H1 (cell line): ENCODE measurements at regions not wholly inside any gene's neighbourhood (a gene's known extent, or its start where the extent isn't known, plus 50 kb on each side); places are given as distances from the start of the nearest gene placed in this dataset.

Experiments used
- CTCF ChIA-PET: fragments of 300-600 bp; sonication (Branson Sonifier 250); formaldehyde crosslinking; loops from one replicate; lab custom pipeline; 2021; ENCODE audit not compliant: partially characterized antibody; lab: Charles Lee
- POLR2A ChIA-PET: fragments of 300-600 bp; sonication (Branson Sonifier 250); formaldehyde crosslinking; loops from one replicate; lab custom pipeline; 2021; ENCODE audit warnings: inconsistent platforms; ENCODE audit not compliant: partially characterized antibody; lab: Charles Lee
- DNase-seq, 2 experiments: peaks; one replicate each; pipeline versions ENCODE4 v3.0.0 to v3.0.0-alpha.2; 2010 to 2022; ENCODE audit warnings: low spot score in 2 of 2, low read depth in 1 of 2, mixed read lengths in 1 of 2
- FAIRE-seq: peaks from 2 replicates; lab custom pipeline; 2011; peaks lifted over from hg19 to GRCh38; lab: Jason Lieb, UNC
- H2AFZ ChIP-seq: 2 replicates; pipeline ENCODE4 v1.8.1; 2012; ENCODE audit warnings: low read length, inconsistent platforms
- H2AK5ac ChIP-seq: 2 replicates; pipeline ENCODE4 v1.6.1; 2013; ENCODE audit warnings: low read depth, low read length
- H2BK120ac ChIP-seq: replicated peaks from 2 replicates; pipeline ENCODE3; 2013; ENCODE audit warnings: low read depth, low read length, inconsistent platforms
- H2BK12ac ChIP-seq: 2 replicates; pipeline ENCODE4 v1.6.1; 2013; ENCODE audit warnings: low read depth, low read length
- H2BK15ac ChIP-seq: 2 replicates; pipeline ENCODE4 v1.6.1; 2013; ENCODE audit warnings: low read length
- H2BK20ac ChIP-seq: 2 replicates; pipeline ENCODE4 v1.6.1; 2013; ENCODE audit warnings: low read length
- H2BK5ac ChIP-seq: 2 replicates; pipeline ENCODE4 v1.6.1; 2013; ENCODE audit warnings: low read depth, low read length
- H3K14ac ChIP-seq: 2 replicates; pipeline ENCODE4 v1.6.1; 2013; ENCODE audit warnings: inconsistent platforms; ENCODE audit not compliant: insufficient read length
- H3K18ac ChIP-seq: 2 replicates; pipeline ENCODE4 v1.6.1; 2013; ENCODE audit warnings: low read length; ENCODE audit errors: extremely low read depth
- H3K23ac ChIP-seq: 2 replicates; pipeline ENCODE4 v1.6.1; 2013; ENCODE audit warnings: inconsistent platforms; ENCODE audit not compliant: insufficient read length
- H3K23me2 ChIP-seq: 2 replicates; pipeline ENCODE4 v1.6.1; 2013; ENCODE audit warnings: low read depth, low read length
- H3K27ac ChIP-seq: 2 replicates; pipeline ENCODE4 v1.6.1; 2011; ENCODE audit warnings: low read depth, low read length, inconsistent platforms
- H3K27me3 ChIP-seq, 4 experiments: replicated peaks in 1 of 4; 1 replicate in 1 of 4; 2 replicates in 3 of 4; pipeline versions ENCODE4 v1.6.1 to v1.8.1; 2011 to 2013; ENCODE audit warnings: low read length in 3 of 4, mild to moderate bottlenecking in 3 of 4, inconsistent platforms in 2 of 4, mixed read lengths in 2 of 4, moderate library complexity in 1 of 4; ENCODE audit not compliant: control insufficient read depth in 3 of 4, insufficient read depth in 3 of 4; ENCODE audit errors: extremely low read depth in 1 of 4
- H3K36me3 ChIP-seq, 4 experiments: 2 replicates each; pipeline versions ENCODE4 v1.6.1 to v1.8.1; 2011 to 2013; ENCODE audit warnings: mild to moderate bottlenecking in 4 of 4, low read length in 3 of 4, moderate library complexity in 2 of 4, control low read depth in 1 of 4, inconsistent platforms in 1 of 4; ENCODE audit not compliant: insufficient read depth in 4 of 4, control insufficient read depth in 2 of 4
- H3K4ac ChIP-seq: replicated peaks from 2 replicates; pipeline ENCODE3; 2013; ENCODE audit warnings: low read length, low read depth, mixed read lengths, inconsistent platforms; ENCODE audit not compliant: insufficient read length
- H3K4me1 ChIP-seq, 4 experiments: replicated peaks in 1 of 4; 1 replicate in 1 of 4; 2 replicates in 3 of 4; pipeline versions ENCODE4 v1.6.1 to v1.8.1; 2011 to 2013; ENCODE audit warnings: low read length in 3 of 4, inconsistent platforms in 2 of 4, mixed read lengths in 1 of 4; ENCODE audit not compliant: insufficient read depth in 4 of 4, control insufficient read depth in 3 of 4
- H3K4me2 ChIP-seq, 2 experiments: 2 replicates each; pipeline versions ENCODE4 v1.6.1 to v1.8.1; 2011 to 2013; ENCODE audit warnings: low read depth in 2 of 2, low read length in 2 of 2, control low read depth in 1 of 2, inconsistent platforms in 1 of 2, mild to moderate bottlenecking in 1 of 2; ENCODE audit not compliant: insufficient read depth in 1 of 2
- H3K4me3 ChIP-seq, 4 experiments: fragments of 200-600, 300-600 bp in 1 of 4; sonication (generic), shearing (Covaris generic), sonication (Bioruptor Twin) in 1 of 4; 2 replicates each; pipeline versions ENCODE4 v1.5.1 to v1.8.1; 2011 to 2016; ENCODE audit warnings: low read length in 4 of 4, low read depth in 3 of 4, control low read depth in 2 of 4, inconsistent platforms in 2 of 4, mild to moderate bottlenecking in 2 of 4, mixed read lengths in 1 of 4, moderate library complexity in 1 of 4; ENCODE audit not compliant: insufficient read depth in 2 of 4; ENCODE audit errors: extremely low read depth in 1 of 4
- H3K56ac ChIP-seq: replicated peaks from 2 replicates; pipeline ENCODE3; 2013; ENCODE audit warnings: low read depth, mild to moderate bottlenecking, mixed read lengths, low read length, inconsistent platforms; ENCODE audit not compliant: insufficient read length
- H3K79me1 ChIP-seq: 2 replicates; pipeline ENCODE4 v1.6.1; 2013; ENCODE audit warnings: low read depth, low read length, control low read depth
- H3K79me2 ChIP-seq, 2 experiments: 2 replicates each; pipeline versions ENCODE4 v1.6.1 to v1.8.1; 2012 to 2013; ENCODE audit warnings: low read length in 2 of 2, mild to moderate bottlenecking in 2 of 2, inconsistent platforms in 1 of 2; ENCODE audit not compliant: insufficient read depth in 2 of 2, control insufficient read depth in 1 of 2
- H3K9ac ChIP-seq, 4 experiments: replicated peaks in 1 of 4; 1 replicate in 1 of 4; 2 replicates in 3 of 4; pipeline versions ENCODE4 v1.6.1 to v1.8.1; 2011 to 2013; ENCODE audit warnings: low read depth in 3 of 4, low read length in 3 of 4, control low read depth in 2 of 4, mild to moderate bottlenecking in 2 of 4, moderate library complexity in 2 of 4, inconsistent platforms in 1 of 4; ENCODE audit errors: extremely low read depth in 1 of 4
- H3K9me3 ChIP-seq, 2 experiments: 2 replicates each; pipeline versions ENCODE4 v1.6.1 to v1.8.1; 2012 to 2013; ENCODE audit warnings: mild to moderate bottlenecking in 2 of 2, moderate library complexity in 2 of 2, control low read depth in 1 of 2, inconsistent platforms in 1 of 2, low read depth in 1 of 2, low read length in 1 of 2, mixed read lengths in 1 of 2; ENCODE audit not compliant: insufficient read depth in 2 of 2
- H4K20me1 ChIP-seq, 2 experiments: replicated peaks in 1 of 2; 2 replicates each; pipeline versions ENCODE3 to v1.8.1; 2011 to 2013; ENCODE audit warnings: inconsistent platforms in 2 of 2, low read length in 2 of 2, mild to moderate bottlenecking in 1 of 2; ENCODE audit not compliant: insufficient read depth in 2 of 2, control insufficient read depth in 1 of 2
- H4K5ac ChIP-seq: 2 replicates; pipeline ENCODE4 v1.6.1; 2013; ENCODE audit warnings: low read length, low read depth, mixed read lengths, inconsistent platforms; ENCODE audit not compliant: insufficient read length
- H4K8ac ChIP-seq: 2 replicates; pipeline ENCODE4 v1.8.0; 2013; ENCODE audit warnings: mild to moderate bottlenecking, moderate library complexity, low read length, inconsistent platforms; ENCODE audit not compliant: insufficient read depth; ENCODE audit errors: extremely low read depth
- H4K91ac ChIP-seq: replicated peaks from 2 replicates; pipeline ENCODE3; 2013; ENCODE audit warnings: low read length, mixed read lengths, inconsistent platforms; ENCODE audit not compliant: insufficient read length
- KDM1A ChIP-seq: fragments of 200-600, 300-600 bp; sonication (generic); IDR thresholded peaks from 2 replicates; pipeline ENCODE4 v1.7.1; 2016; ENCODE audit warnings: mild to moderate bottlenecking, low read length, borderline replicate concordance
- TBP ChIP-seq: IDR thresholded peaks from 2 replicates; pipeline ENCODE4 v1.6.1; 2011; ENCODE audit warnings: low read depth, low read length, improper control_type of control experiment

GRCh38 chr4:43411226-43411625 is 518.7 kb downstream of the GRXCR1 start:
- Histone ChIP-seq H2BK15ac (no peak overlapping the region), H2AFZ (no peak overlapping the region), H2AK5ac (no peak overlapping the region), H3K4me2 (no peak overlapping the region), H2BK5ac (no peak overlapping the region), H4K20me1 (no peaks in the 10 kb centered on the region), H3K18ac (no peak overlapping the region), H3K4me1 (no peaks in the 10 kb centered on the region), H4K5ac (no peak overlapping the region), H3K56ac (no peak overlapping the region), H2BK120ac (no peak overlapping the region), H3K4me3 (no peak overlapping the region), H3K27me3 (no peaks in the 10 kb centered on the region), H3K79me2 (no peaks in the 10 kb centered on the region), H2BK12ac (no peak overlapping the region), H4K8ac (no peak overlapping the region), H3K79me1 (no peaks in the 10 kb centered on the region), H4K91ac (no peak overlapping the region), H3K36me3 (no peaks in the 10 kb centered on the region), H3K9me3 (peaks cover 17 to 21% of the 10 kb centered on the region in 2 experiments), H3K23ac (no peak overlapping the region), H2BK20ac (no peak overlapping the region), H3K27ac (no peak overlapping the region), H3K23me2 (no peaks in the 10 kb centered on the region), H3K4ac (no peak overlapping the region), H3K14ac (no peak overlapping the region), H3K9ac (no peak overlapping the region)
- no peak for TF ChIP-seq KDM1A
- TF ChIP-seq TBP: no peak
- DNase-seq: no peak
- CTCF ChIA-PET: no interaction called here
- POLR2A ChIA-PET: no interaction called here
- no peak for FAIRE-seq
